GM12873 (cell line): ENCODE measurements at regions not wholly inside any gene's neighbourhood (a gene's known extent, or its start where the extent isn't known, plus 50 kb on each side); places are given as distances from the start of the nearest gene placed in this dataset.
A peak's percentile ranks its signal among the peaks of the same experiment; 100 is the strongest.

ENCODE experiments used
- TF ChIP-seq, protein P1 (sequence below): IDR thresholded peaks from 2 replicates; pipeline ENCODE4 v1.5.1; 2012; ENCODE audit warnings: low read depth, mild to moderate bottlenecking, moderate library complexity, low read length, control low read depth; ENCODE audit not compliant: insufficient read depth; ENCODE audit errors: missing control alignments

DNA sequence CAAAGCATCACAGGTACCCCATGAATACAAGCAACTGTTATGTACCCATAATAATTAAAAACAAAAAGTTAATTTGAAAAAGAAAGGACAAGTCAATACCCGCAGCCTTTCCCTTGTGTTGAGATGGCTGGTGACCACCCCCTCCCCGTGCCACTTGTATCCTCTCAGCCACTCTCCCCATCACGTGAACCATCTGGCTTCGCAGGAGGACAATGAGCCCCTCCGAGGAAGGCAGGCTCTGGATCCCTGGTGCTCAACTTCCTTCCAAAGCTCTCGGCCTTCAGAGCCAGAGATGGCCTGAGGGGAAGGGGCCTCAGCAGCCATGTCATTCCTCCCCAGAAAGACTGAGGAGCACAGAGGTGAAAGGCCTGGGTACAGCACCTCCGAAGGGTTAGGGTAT, 120.4 kb upstream of the RAB4A start:
- TF ChIP-seq, protein P1, sequence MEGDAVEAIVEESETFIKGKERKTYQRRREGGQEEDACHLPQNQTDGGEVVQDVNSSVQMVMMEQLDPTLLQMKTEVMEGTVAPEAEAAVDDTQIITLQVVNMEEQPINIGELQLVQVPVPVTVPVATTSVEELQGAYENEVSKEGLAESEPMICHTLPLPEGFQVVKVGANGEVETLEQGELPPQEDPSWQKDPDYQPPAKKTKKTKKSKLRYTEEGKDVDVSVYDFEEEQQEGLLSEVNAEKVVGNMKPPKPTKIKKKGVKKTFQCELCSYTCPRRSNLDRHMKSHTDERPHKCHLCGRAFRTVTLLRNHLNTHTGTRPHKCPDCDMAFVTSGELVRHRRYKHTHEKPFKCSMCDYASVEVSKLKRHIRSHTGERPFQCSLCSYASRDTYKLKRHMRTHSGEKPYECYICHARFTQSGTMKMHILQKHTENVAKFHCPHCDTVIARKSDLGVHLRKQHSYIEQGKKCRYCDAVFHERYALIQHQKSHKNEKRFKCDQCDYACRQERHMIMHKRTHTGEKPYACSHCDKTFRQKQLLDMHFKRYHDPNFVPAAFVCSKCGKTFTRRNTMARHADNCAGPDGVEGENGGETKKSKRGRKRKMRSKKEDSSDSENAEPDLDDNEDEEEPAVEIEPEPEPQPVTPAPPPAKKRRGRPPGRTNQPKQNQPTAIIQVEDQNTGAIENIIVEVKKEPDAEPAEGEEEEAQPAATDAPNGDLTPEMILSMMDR = no peak

DNA sequence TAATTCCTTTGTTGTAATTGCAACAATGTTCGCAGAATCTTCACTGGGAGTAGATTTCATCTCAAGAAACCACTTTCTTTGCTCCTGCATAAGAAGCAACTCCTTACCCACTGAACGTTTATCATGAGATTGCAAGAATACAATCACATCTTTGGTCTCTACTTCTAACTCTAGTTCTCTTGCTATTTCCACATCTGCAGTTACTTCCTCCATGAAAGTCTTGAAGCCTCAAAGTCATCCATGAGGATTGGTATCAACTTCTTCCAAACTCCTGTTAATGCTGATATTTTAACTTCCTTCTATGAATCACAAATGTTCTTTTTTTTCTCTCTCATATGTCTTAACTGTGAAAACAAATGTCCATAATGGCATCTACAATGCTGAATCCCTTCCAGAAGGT, 118.6 kb upstream of the RAB4A start:
- TF ChIP-seq, protein P1 = no peak

DNA sequence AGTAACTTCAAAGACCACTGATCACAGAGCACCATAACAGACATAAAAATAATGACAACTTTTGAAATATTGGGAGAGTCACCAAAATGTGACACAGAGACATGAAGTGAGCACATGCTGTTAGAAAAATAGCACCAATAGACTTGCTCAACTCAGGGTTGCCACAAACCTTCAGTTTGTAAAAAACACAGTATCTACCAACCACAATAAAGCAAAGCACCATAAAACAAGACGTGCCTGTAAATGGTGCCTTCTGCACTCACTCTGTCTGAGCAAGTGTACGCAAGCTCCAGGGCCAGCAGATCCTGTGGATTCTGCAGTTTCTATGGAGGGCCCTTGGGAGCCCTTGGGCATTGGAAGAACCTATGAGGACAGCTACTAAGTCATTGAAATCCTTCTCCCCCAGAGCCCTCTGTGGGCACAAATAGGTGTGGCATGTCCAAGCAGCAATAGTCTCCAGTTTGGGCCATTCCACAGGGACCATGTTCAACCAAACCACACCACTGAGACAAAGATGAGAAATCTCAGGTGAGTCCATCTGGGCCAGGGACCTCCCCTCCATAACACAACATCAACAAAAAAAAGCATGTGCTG, 116.9 kb upstream of the RAB4A start:
- TF ChIP-seq, protein P1 = no peak

DNA sequence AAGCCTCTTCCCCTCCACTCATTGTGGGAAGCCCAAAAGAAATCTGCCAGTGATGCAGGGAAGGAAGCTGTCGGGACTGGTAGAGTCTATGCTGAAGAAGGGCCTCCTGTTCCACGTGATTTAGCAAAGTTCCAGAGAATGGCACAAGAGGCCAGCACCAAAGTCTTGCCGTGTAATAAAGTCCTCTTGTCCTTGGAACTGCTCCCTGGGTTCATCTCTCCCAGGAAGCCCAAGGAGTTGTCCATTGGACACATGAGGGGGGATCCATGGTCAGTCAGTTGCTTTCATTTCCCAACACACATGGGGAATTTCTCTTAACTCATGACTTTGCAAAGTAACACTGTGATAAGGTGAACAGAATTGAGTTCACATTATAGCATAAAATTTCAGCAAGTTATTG, 116.1 kb upstream of the RAB4A start:
- TF ChIP-seq, protein P1 = no peak

DNA sequence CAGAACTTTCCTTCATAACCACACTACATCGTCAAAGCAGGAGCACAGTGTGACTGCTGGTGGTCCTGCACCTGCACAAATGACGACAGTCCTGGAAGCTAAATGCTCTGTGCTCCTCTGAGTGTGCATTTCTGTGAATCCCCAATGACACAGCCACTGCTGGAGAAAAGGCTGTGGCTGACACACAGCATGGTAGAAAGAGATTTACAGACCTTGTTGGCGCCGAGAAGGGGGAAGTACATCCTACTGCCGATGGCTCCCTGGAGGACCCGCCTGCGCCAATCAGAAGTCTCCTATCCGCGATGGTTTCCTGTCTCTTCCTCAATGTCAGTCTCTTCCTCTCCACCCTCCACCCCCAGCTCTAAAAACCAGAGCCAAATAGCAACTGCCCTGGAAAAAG, 115.4 kb upstream of the RAB4A start:
- TF ChIP-seq, protein P1 = no peak

DNA sequence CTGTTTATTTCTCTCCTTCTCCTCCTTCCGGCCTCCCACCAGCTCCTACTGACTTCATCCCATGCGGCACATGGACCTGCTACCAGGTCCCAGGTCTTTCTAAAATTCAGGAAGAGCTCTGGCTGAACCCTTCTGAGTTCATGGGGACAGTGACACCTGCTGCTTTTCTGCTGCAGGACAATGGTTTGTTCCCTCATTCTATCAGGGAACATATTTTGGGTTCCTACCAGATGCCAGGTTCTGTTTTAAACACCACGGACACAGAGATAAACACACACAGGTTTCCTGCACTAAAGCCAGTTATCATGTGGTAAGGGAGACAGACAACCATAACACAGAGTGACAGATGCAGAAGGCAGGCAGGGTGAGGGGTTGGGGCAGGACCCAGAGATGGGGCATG, 114.0 kb upstream of the RAB4A start:
- TF ChIP-seq, protein P1 = peak; percentile 28

DNA sequence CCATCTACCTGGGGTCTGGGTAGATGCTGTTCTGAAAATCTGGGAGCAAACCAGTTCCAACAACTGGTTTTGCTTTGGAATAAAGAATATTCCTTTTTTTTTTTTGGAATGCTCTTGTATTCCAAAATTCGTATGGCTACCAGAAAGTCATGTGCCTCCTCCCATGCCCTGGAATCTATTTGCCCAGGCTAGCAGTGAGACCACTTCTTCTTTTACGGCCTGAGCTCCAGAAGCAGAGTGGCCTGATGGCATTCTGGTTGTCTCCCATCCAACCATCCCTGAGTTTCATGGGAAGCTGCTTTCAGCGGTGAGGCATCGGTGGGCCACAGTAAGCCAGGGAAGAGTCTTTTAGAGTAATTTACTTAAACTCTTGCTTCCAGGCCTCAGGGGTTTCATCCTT, 113.4 kb upstream of the RAB4A start:
- TF ChIP-seq, protein P1 = no peak
